Liver (tissue), 3 donors: ENCODE measurements at regions not wholly inside any gene's neighbourhood (a gene's known extent, or its start where the extent isn't known, plus 50 kb on each side); places are given as distances from the start of the nearest gene placed in this dataset.

Experiments used
- CTCF ChIP-seq: fragments of 150-350 bp; IDR thresholded peaks from 2 replicates; pipeline ENCODE4 v1.5.1; 2017; ENCODE audit warnings: improper control_type of control experiment, low read depth, low read length; ENCODE audit not compliant: missing input control
- FOXA2 ChIP-seq: IDR thresholded peaks from 2 replicates; pipeline ENCODE4 v1.6.1; 2016; ENCODE audit warnings: antibody characterized with exemption
- HNF4G ChIP-seq: IDR thresholded peaks from 2 replicates; pipeline ENCODE4 v1.6.1; 2016; ENCODE audit warnings: antibody characterized with exemption
- MAX ChIP-seq: IDR thresholded peaks from 2 replicates; pipeline ENCODE4 v1.6.1; 2016; ENCODE audit warnings: antibody characterized with exemption
- RAD21 ChIP-seq, 2 donors: IDR thresholded peaks; 2 replicates each; pipeline ENCODE4 v1.6.1; 2016; ENCODE audit warnings: antibody characterized with exemption in 2 of 2, mild to moderate bottlenecking in 2 of 2
- RXRA ChIP-seq, 2 donors: IDR thresholded peaks; 2 replicates each; pipeline ENCODE4 v1.6.1; 2017 to 2018; ENCODE audit warnings: antibody characterized with exemption in 2 of 2, mild to moderate bottlenecking in 1 of 2
- TAF1 ChIP-seq: conservative IDR thresholded peaks from 2 replicates; pipeline ENCODE4 v1.6.1; 2016; ENCODE audit warnings: antibody characterized with exemption, mild to moderate bottlenecking
- YY1 ChIP-seq: IDR thresholded peaks from 2 replicates; pipeline ENCODE4 v1.6.1; 2016; ENCODE audit warnings: antibody characterized with exemption, mild to moderate bottlenecking
- donor health status: healthy.
- donor health status: healthy.

- TF ChIP-seq CTCF (no peak), RAD21 (IDR thresholded peaks at IDR 0.05) (no peak), RXRA (IDR thresholded peaks at IDR 0.05) (no peak), MAX (no peak), YY1 (no peak), TAF1 (no peak), FOXA2 (no peak), HNF4G (no peak)
These were observed 660.0 kb upstream of the TMEFF2 start for GRCh38 chr2:192854706-192855105.
